H9 (cell line): ENCODE measurements at regions not wholly inside any gene's neighbourhood (a gene's known extent, or its start where the extent isn't known, plus 50 kb on each side); places are given as distances from the start of the nearest gene placed in this dataset.

Experiments
- DNase-seq: peaks from one replicate; pipeline ENCODE4 v3.0.0-alpha.2; 2017
- H2AFZ ChIP-seq: one replicate; pipeline ENCODE4 v1.6.1; 2013; ENCODE audit warnings: mild to moderate bottlenecking, low read length, control low read depth, moderate library complexity
- H2AK5ac ChIP-seq: 2 replicates; pipeline ENCODE4 v1.6.1; 2013; ENCODE audit warnings: low read length, control low read depth, mixed read lengths; ENCODE audit not compliant: insufficient read length
- H2BK120ac ChIP-seq: one replicate; pipeline ENCODE4 v1.6.1; 2013; ENCODE audit warnings: low read depth, mild to moderate bottlenecking, low read length, control low read depth, inconsistent platforms; ENCODE audit not compliant: poor library complexity, severe bottlenecking
- H2BK12ac ChIP-seq: 2 replicates; pipeline ENCODE4 v1.6.1; 2013; ENCODE audit warnings: low read length, control low read depth, mixed read lengths, low read depth; ENCODE audit not compliant: insufficient read length
- H2BK15ac ChIP-seq: 2 replicates; pipeline ENCODE4 v1.6.1; 2013; ENCODE audit warnings: low read depth, low read length, control low read depth
- H2BK20ac ChIP-seq: one replicate; pipeline ENCODE4 v1.6.1; 2013; ENCODE audit warnings: low read depth, mild to moderate bottlenecking, low read length, control low read depth, inconsistent platforms; ENCODE audit not compliant: poor library complexity, severe bottlenecking
- H2BK5ac ChIP-seq: 2 replicates; pipeline ENCODE4 v1.6.1; 2013; ENCODE audit warnings: low read length, control low read depth, mixed read lengths; ENCODE audit not compliant: insufficient read length
- H3K14ac ChIP-seq: 2 replicates; pipeline ENCODE4 v1.6.1; 2013; ENCODE audit warnings: low read length, control low read depth; ENCODE audit not compliant: insufficient read depth
- H3K18ac ChIP-seq: 2 replicates; pipeline ENCODE4 v1.6.1; 2013; ENCODE audit warnings: low read depth, mild to moderate bottlenecking, mixed read lengths, low read length, control low read depth; ENCODE audit not compliant: insufficient read length
- H3K23ac ChIP-seq: 2 replicates; pipeline ENCODE4 v1.6.1; 2013; ENCODE audit warnings: low read length, control low read depth, mixed read lengths, low read depth; ENCODE audit not compliant: insufficient read length
- H3K23me2 ChIP-seq: 2 replicates; pipeline ENCODE4 v1.6.1; 2013; ENCODE audit warnings: low read depth, mild to moderate bottlenecking, mixed read lengths, low read length, control low read depth; ENCODE audit not compliant: insufficient read length, poor library complexity, severe bottlenecking
- H3K27ac ChIP-seq: 2 replicates; pipeline ENCODE4 v1.5.1; 2013; ENCODE audit warnings: low read length, control low read depth, mixed read lengths, low read depth; ENCODE audit not compliant: insufficient read length
- H3K27me3 ChIP-seq: 2 replicates; pipeline ENCODE4 v1.6.1; 2013; ENCODE audit warnings: low read length, control low read depth, inconsistent platforms; ENCODE audit not compliant: insufficient read depth
- H3K4ac ChIP-seq: 2 replicates; pipeline ENCODE4 v1.6.1; 2013; ENCODE audit warnings: low read depth, mild to moderate bottlenecking, control low read depth, inconsistent platforms, low read length, moderate library complexity
- H3K4me1 ChIP-seq: 2 replicates; pipeline ENCODE4 v1.6.1; 2013; ENCODE audit warnings: low read length, control low read depth, inconsistent platforms; ENCODE audit not compliant: insufficient read depth
- H3K4me2 ChIP-seq: 2 replicates; pipeline ENCODE4 v1.6.1; 2013; ENCODE audit warnings: low read length, control low read depth, mixed read lengths; ENCODE audit not compliant: insufficient read length, insufficient read depth
- H3K56ac ChIP-seq: 2 replicates; pipeline ENCODE4 v1.6.1; 2013; ENCODE audit warnings: low read depth, mild to moderate bottlenecking, mixed read lengths, low read length, control low read depth; ENCODE audit not compliant: insufficient read length
- H3K79me1 ChIP-seq: 2 replicates; pipeline ENCODE4 v1.6.1; 2013; ENCODE audit warnings: low read depth, mild to moderate bottlenecking, moderate library complexity, low read length, control low read depth, inconsistent platforms; ENCODE audit not compliant: insufficient read depth, poor library complexity, severe bottlenecking
- H3K79me2 ChIP-seq: 2 replicates; pipeline ENCODE4 v1.6.1; 2013; ENCODE audit warnings: low read length, control low read depth, inconsistent platforms; ENCODE audit not compliant: insufficient read depth
- H3K9ac ChIP-seq: 2 replicates; pipeline ENCODE4 v1.6.1; 2013; ENCODE audit warnings: low read length, control low read depth, mixed read lengths; ENCODE audit not compliant: insufficient read length; ENCODE audit errors: extremely low read depth
- H3K9me3 ChIP-seq: one replicate; pipeline ENCODE4 v1.6.1; 2013; ENCODE audit warnings: low read depth, low read length, inconsistent platforms; ENCODE audit not compliant: control insufficient read depth
- H3T11ph ChIP-seq: one replicate; pipeline ENCODE4 v1.6.1; 2013; ENCODE audit warnings: mild to moderate bottlenecking, low read length, control low read depth, inconsistent platforms
- H4K20me1 ChIP-seq: one replicate; pipeline ENCODE4 v1.6.1; 2013; ENCODE audit not compliant: control insufficient read depth, insufficient read length, insufficient read depth
- H4K5ac ChIP-seq: 2 replicates; pipeline ENCODE4 v1.6.1; 2013; ENCODE audit warnings: low read depth, mild to moderate bottlenecking, mixed read lengths, low read length, control low read depth; ENCODE audit not compliant: insufficient read length
- H4K8ac ChIP-seq: replicated peaks from 2 replicates; pipeline ENCODE4 v1.6.1; 2013; ENCODE audit warnings: low read length, control low read depth, mixed read lengths, low read depth; ENCODE audit not compliant: insufficient read length
- H4K91ac ChIP-seq: 2 replicates; pipeline ENCODE4 v1.6.1; 2013; ENCODE audit warnings: low read depth, mild to moderate bottlenecking, moderate library complexity, mixed read lengths, low read length, control low read depth; ENCODE audit not compliant: insufficient read length
- H3K27ac Mint-ChIP-seq, 3 experiments: 2 replicates in 2 of 3; 3 replicates in 1 of 3; pipeline ENCODE4 v1.8.0; 2020 to 2021; ENCODE audit warnings: mixed read lengths in 3 of 3, mild to moderate bottlenecking in 1 of 3, moderate library complexity in 1 of 3
- H3K27me3 Mint-ChIP-seq: 2 replicates; pipeline ENCODE4 v1.8.0; 2021; ENCODE audit warnings: low read depth, mild to moderate bottlenecking, moderate library complexity, mixed read lengths
- H3K36me3 Mint-ChIP-seq, 3 experiments: 2 replicates in 2 of 3; 3 replicates in 1 of 3; pipeline ENCODE4 v1.8.0; 2020 to 2021; ENCODE audit warnings: low read depth in 3 of 3, mixed read lengths in 3 of 3; ENCODE audit not compliant: insufficient read depth in 1 of 3
- H3K4me1 Mint-ChIP-seq, 2 experiments: 2 replicates each; pipeline ENCODE4 v1.8.0; 2020; ENCODE audit warnings: mixed read lengths in 2 of 2
- H3K4me3 Mint-ChIP-seq, 2 experiments: 2 replicates in 1 of 2; 3 replicates in 1 of 2; pipeline ENCODE4 v1.8.0; 2020 to 2021; ENCODE audit warnings: mild to moderate bottlenecking in 2 of 2, mixed read lengths in 2 of 2, moderate library complexity in 1 of 2
- H3K9me3 Mint-ChIP-seq, 2 experiments: 2 replicates in 1 of 2; 3 replicates in 1 of 2; pipeline ENCODE4 v1.8.0; 2020; ENCODE audit warnings: mild to moderate bottlenecking in 2 of 2, mixed read lengths in 2 of 2, moderate library complexity in 1 of 2
- whole genome bisulfite sequencing: extraction: QIAGEN DNeasy Blood & Tissue Kit; methylation state at CpG from one replicate; pipeline ENCODE4 v1.1.7; 2013; ENCODE audit warnings: missing lambda C conversion rate, low lambda C conversion rate, mixed read lengths; ENCODE audit not compliant: insufficient read length; ENCODE audit errors: extremely low coverage; 5-methylcytosine and 5-hydroxymethylcytosine counted together
- TF ChIP-seq, protein P1 (sequence below): fragments of 200-600 bp; sonication (generic); conservative IDR thresholded peaks from 3 replicates; pipeline ENCODE4 v1.8.0; 2021; ENCODE audit warnings: antibody characterized with exemption, mild to moderate bottlenecking

GRCh38 chr20:46804126-46804525, 90.5 kb upstream of the EYA2 start:
- no peaks in the 10 kb centered on the region for H3K9me3 Mint-ChIP-seq
- no peak overlapping the region for H2BK12ac ChIP-seq
- no peak overlapping the region for H3K18ac ChIP-seq
- no peaks in the 10 kb centered on the region; the same call in 1 of the 2 replicates for H3K4me1 ChIP-seq
- no peak overlapping the region for H2BK15ac ChIP-seq
- WGBS = no CpG with 5 or more reads among the region's 3 CpGs
- no peak overlapping the region for H4K8ac ChIP-seq
- no peak overlapping the region for H2BK120ac ChIP-seq
- no peak overlapping the region for H3K4ac ChIP-seq
- H2BK20ac ChIP-seq = no peak overlapping the region
- no peaks in the 10 kb centered on the region for H3K79me1 ChIP-seq
- no peak overlapping the region for H3K23ac ChIP-seq
- no peak overlapping the region for H4K91ac ChIP-seq
- H3K79me2 ChIP-seq = no peaks in the 10 kb centered on the region
- no peak overlapping the region for H2AK5ac ChIP-seq
- TF ChIP-seq, protein P1, sequence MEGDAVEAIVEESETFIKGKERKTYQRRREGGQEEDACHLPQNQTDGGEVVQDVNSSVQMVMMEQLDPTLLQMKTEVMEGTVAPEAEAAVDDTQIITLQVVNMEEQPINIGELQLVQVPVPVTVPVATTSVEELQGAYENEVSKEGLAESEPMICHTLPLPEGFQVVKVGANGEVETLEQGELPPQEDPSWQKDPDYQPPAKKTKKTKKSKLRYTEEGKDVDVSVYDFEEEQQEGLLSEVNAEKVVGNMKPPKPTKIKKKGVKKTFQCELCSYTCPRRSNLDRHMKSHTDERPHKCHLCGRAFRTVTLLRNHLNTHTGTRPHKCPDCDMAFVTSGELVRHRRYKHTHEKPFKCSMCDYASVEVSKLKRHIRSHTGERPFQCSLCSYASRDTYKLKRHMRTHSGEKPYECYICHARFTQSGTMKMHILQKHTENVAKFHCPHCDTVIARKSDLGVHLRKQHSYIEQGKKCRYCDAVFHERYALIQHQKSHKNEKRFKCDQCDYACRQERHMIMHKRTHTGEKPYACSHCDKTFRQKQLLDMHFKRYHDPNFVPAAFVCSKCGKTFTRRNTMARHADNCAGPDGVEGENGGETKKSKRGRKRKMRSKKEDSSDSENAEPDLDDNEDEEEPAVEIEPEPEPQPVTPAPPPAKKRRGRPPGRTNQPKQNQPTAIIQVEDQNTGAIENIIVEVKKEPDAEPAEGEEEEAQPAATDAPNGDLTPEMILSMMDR = no peak
- no peak overlapping the region for H3K4me3 Mint-ChIP-seq
- no peak overlapping the region for H3K4me2 ChIP-seq
- H3K36me3 Mint-ChIP-seq = no peaks in the 10 kb centered on the region
- H4K5ac ChIP-seq = no peak overlapping the region
- no peaks in the 10 kb centered on the region for H3K9me3 ChIP-seq
- H4K20me1 ChIP-seq = no peaks in the 10 kb centered on the region
- no peak overlapping the region for H2BK5ac ChIP-seq
- H2AFZ ChIP-seq = no peak overlapping the region
- no peak overlapping the region for H3K27ac ChIP-seq
- no peak overlapping the region for H3K27ac Mint-ChIP-seq
- no peak overlapping the region for H3T11ph ChIP-seq
- DNase-seq = no peak
- H3K23me2 ChIP-seq = no peaks in the 10 kb centered on the region
- H3K27me3 ChIP-seq = no peaks in the 10 kb centered on the region
- peaks cover 12 to 21% of the 10 kb centered on the region in 2 experiments for H3K4me1 Mint-ChIP-seq
- H3K56ac ChIP-seq = no peak overlapping the region
- no peak overlapping the region for H3K9ac ChIP-seq
- H3K14ac ChIP-seq = no peak overlapping the region
- no peaks in the 10 kb centered on the region; the same call in 1 of the 2 replicates for H3K27me3 Mint-ChIP-seq
